HG03025 (cell line): ENCODE measurements at regions not wholly inside any gene's neighbourhood (a gene's known extent, or its start where the extent isn't known, plus 50 kb on each side); places are given as distances from the start of the nearest gene placed in this dataset.
"Not testable (repeated sequence)": the region's sequence is repeated elsewhere in the genome, so short reads cannot be mapped to it uniquely, and the experiment has no call there.

Experiments
- ATAC-seq: cut with Tn5 transposase; IDR thresholded peaks from one replicate; pipeline ENCODE4 v1.9.1; 2021; ENCODE audit warnings: mild to moderate bottlenecking, moderate library complexity; ENCODE audit not compliant: unreplicated experiment, low FRiP score

- ATAC-seq: no peak
Observed at GRCh38 chr2:142521492-142521891, 356.0 kb upstream of the KYNU start.

- no peak for ATAC-seq
Observed at GRCh38 chr2:142515493-142515892, 362.0 kb upstream of the KYNU start.

GRCh38 chr2:142509401-142509800, 368.1 kb upstream of the KYNU start:
- ATAC-seq: no peak

- ATAC-seq: no peak
Observed at GRCh38 chr2:142504754-142505153, 372.7 kb upstream of the KYNU start.

GRCh38 chr2:142502402-142502801, 371.6 kb upstream of the LRP1B start:
- ATAC-seq: no peak

GRCh38 chr2:142495141-142495540, 364.3 kb upstream of the LRP1B start:
- ATAC-seq: no peak

GRCh38 chr2:142489631-142490030, 358.8 kb upstream of the LRP1B start:
- ATAC-seq: not testable (repeated sequence)

- ATAC-seq: no peak
Observed at GRCh38 chr2:142484111-142484510, 353.3 kb upstream of the LRP1B start.

GRCh38 chr2:142483653-142484052, 352.8 kb upstream of the LRP1B start:
- no peak for ATAC-seq

GRCh38 chr2:142478206-142478605, 347.4 kb upstream of the LRP1B start:
- no peak for ATAC-seq

- no peak for ATAC-seq
Observed at GRCh38 chr2:142472382-142472781, 341.6 kb upstream of the LRP1B start.

GRCh38 chr2:142467321-142467720, 336.5 kb upstream of the LRP1B start:
- ATAC-seq: no peak

GRCh38 chr2:142463047-142463446, 332.2 kb upstream of the LRP1B start:
- ATAC-seq: no peak

- ATAC-seq: no peak
Observed at GRCh38 chr2:142462306-142462705, 331.5 kb upstream of the LRP1B start.

GRCh38 chr2:142445551-142446072, 314.8 kb upstream of the LRP1B start:
- ATAC-seq: no peak

- ATAC-seq: no peak
Observed at GRCh38 chr2:142445023-142445422, 314.2 kb upstream of the LRP1B start.

- ATAC-seq: no peak
Observed at GRCh38 chr2:142435847-142436246, 305.0 kb upstream of the LRP1B start.

GRCh38 chr2:142426064-142426463, 295.2 kb upstream of the LRP1B start:
- ATAC-seq: no peak

GRCh38 chr2:142425551-142425950, 294.7 kb upstream of the LRP1B start:
- ATAC-seq: no peak

GRCh38 chr2:142423603-142424002, 292.8 kb upstream of the LRP1B start:
- ATAC-seq: no peak

GRCh38 chr2:142422769-142423168, 292.0 kb upstream of the LRP1B start:
- ATAC-seq: no peak

GRCh38 chr2:142422041-142422440, 291.2 kb upstream of the LRP1B start:
- no peak for ATAC-seq

GRCh38 chr2:142418699-142419098, 287.9 kb upstream of the LRP1B start:
- ATAC-seq: not testable (repeated sequence)
